GM12878 (cell line): ENCODE measurements at regions not wholly inside any gene's neighbourhood (a gene's known extent, or its start where the extent isn't known, plus 50 kb on each side); places are given as distances from the start of the nearest gene placed in this dataset.

Experiments
- ATAC-seq: fragments of 200-7000 bp; cut with Tn5 transposase; 3 replicates; pipeline ENCODE4 v1.9.1; 2020; ENCODE audit warnings: mild to moderate bottlenecking, moderate library complexity
- BruUV-seq: library from RNA; stranded (reverse); fragments of 400-500 nt; replicated peaks from 2 replicates; lab custom pipeline; 2021; lab: Mats Ljungman, UMichigan
- CTCF ChIA-PET: fragments of 300-600 bp; sonication (Branson Sonifier 250); formaldehyde crosslinking; extraction: SDS; loops from one replicate; lab custom pipeline; 2021; ENCODE audit warnings: inconsistent platforms; lab: Yijun Ruan, JAX
- POLR2A ChIA-PET: fragments of 350-600 bp; formaldehyde crosslinking; extraction: SDS; loops from one replicate; lab custom pipeline; 2021; ENCODE audit warnings: inconsistent platforms; lab: Charles Lee
- RAD21 ChIA-PET: fragments of 300-600 bp; sonication (Branson Sonifier 250); formaldehyde crosslinking; loops from one replicate; lab custom pipeline; 2023; ENCODE audit warnings: antibody characterized with exemption; ENCODE audit not compliant: unreplicated experiment; lab: Charles Lee
- SMC1A ChIA-PET: fragments of 300-600 bp; sonication (Branson Sonifier 250); formaldehyde crosslinking; loops from one replicate; lab custom pipeline; 2023; ENCODE audit not compliant: unreplicated experiment, uncharacterized antibody; lab: Charles Lee
- DNase-seq: peaks from one replicate; pipeline ENCODE4 v3.0.0-alpha.2; 2011; ENCODE audit warnings: low read depth, low spot score
- FAIRE-seq: peaks from 3 replicates; lab custom pipeline; 2011; peaks lifted over from hg19 to GRCh38; lab: Jason Lieb, UNC
- H2AFZ ChIP-seq: 2 replicates; pipeline ENCODE4 v1.6.0; 2011; ENCODE audit warnings: low read depth, low read length, control low read depth; ENCODE audit not compliant: control insufficient read depth
- H3K27ac ChIP-seq: 2 replicates; pipeline ENCODE4 v1.5.1; 2011; ENCODE audit warnings: control low read depth; ENCODE audit not compliant: control insufficient read depth, insufficient read depth
- H3K27me3 ChIP-seq, 2 experiments: replicated peaks in 1 of 2; 2 replicates each; pipeline versions ENCODE4 v1.6.0 to v1.6.1; 2011; ENCODE audit warnings: low read length in 1 of 2; ENCODE audit not compliant: control insufficient read depth in 2 of 2, insufficient read depth in 2 of 2
- H3K36me3 ChIP-seq, 2 experiments: 2 replicates each; pipeline ENCODE4 v1.5.1; 2011; ENCODE audit warnings: low read length in 1 of 2; ENCODE audit not compliant: control insufficient read depth in 2 of 2, insufficient read depth in 2 of 2
- H3K4me1 ChIP-seq: 2 replicates; pipeline ENCODE4 v1.6.1; 2011; ENCODE audit warnings: mild to moderate bottlenecking, low read length, moderate library complexity, mixed read lengths; ENCODE audit not compliant: control insufficient read depth, insufficient read depth
- H3K4me2 ChIP-seq: 2 replicates; pipeline ENCODE4 v1.6.0; 2011; ENCODE audit warnings: control low read depth; ENCODE audit not compliant: control insufficient read depth, insufficient read depth
- H3K4me3 ChIP-seq: fragments of 200-600 bp; sonication (generic); 2 replicates; pipeline ENCODE4 v1.5.1; 2016
- H3K79me2 ChIP-seq: 2 replicates; pipeline ENCODE4 v1.6.0; 2011; ENCODE audit warnings: low read length; ENCODE audit not compliant: control insufficient read depth, insufficient read depth
- H3K9ac ChIP-seq: 2 replicates; pipeline ENCODE4 v1.8.0; 2011; ENCODE audit warnings: low read length, control low read depth, mixed read lengths; ENCODE audit not compliant: control insufficient read depth, insufficient read depth
- H3K9me3 ChIP-seq: replicated peaks from 3 replicates; pipeline ENCODE4 v1.5.1; 2011; ENCODE audit warnings: mild to moderate bottlenecking, low read length; ENCODE audit not compliant: control insufficient read depth, insufficient read depth
- H4K20me1 ChIP-seq: 2 replicates; pipeline ENCODE4 v1.6.0; 2011; ENCODE audit not compliant: control insufficient read depth, insufficient read depth
- BCL3 ChIP-seq: IDR thresholded peaks from 2 replicates; pipeline ENCODE4 v1.6.1; 2011; ENCODE audit warnings: borderline replicate concordance, low read depth, mild to moderate bottlenecking, moderate library complexity, low read length; ENCODE audit not compliant: insufficient read depth, poor library complexity, severe bottlenecking
- EED ChIP-seq: sonication (generic); IDR thresholded peaks from 2 replicates; pipeline ENCODE4 v1.6.1; 2016; ENCODE audit warnings: antibody characterized with exemption, low read depth
- HDAC6 ChIP-seq: fragments of 200-600 bp; sonication (generic); IDR thresholded peaks from one replicate; pipeline ENCODE4 v1.8.0; 2017; ENCODE audit warnings: antibody characterized with exemption; ENCODE audit not compliant: unreplicated experiment
- MLLT1 ChIP-seq: fragments of 450-650 bp; IDR thresholded peaks from 2 replicates; pipeline ENCODE4 v1.6.1; 2016; ENCODE audit warnings: mild to moderate bottlenecking
- NKRF ChIP-seq: fragments of 450-650 bp; conservative IDR thresholded peaks from 2 replicates; pipeline ENCODE4 v1.6.1; 2017; ENCODE audit warnings: mild to moderate bottlenecking, moderate library complexity
- POLR2A ChIP-seq: IDR thresholded peaks from 2 replicates; pipeline ENCODE4 v1.6.1; 2011; ENCODE audit warnings: low read depth, mild to moderate bottlenecking, low read length
- WGBS: methylation state at CpG from one replicate; pipeline ENCODE4 v1.1.6; 2016; ENCODE audit warnings: low lambda C conversion rate; ENCODE audit not compliant: insufficient replicate concordance, insufficient coverage; ENCODE audit errors: missing lambda C conversion rate; 5-methylcytosine and 5-hydroxymethylcytosine counted together
- in situ Hi-C: fragments of 300-500 bp; cut with MboI; formaldehyde crosslinking; loops from 9 replicates; pipeline ENCODE4 v1.14.3; 2018; ENCODE audit warnings: mixed read lengths
- intact Hi-C: fragments of 100-400 bp; cut with micrococcal nuclease; formaldehyde crosslinking; loops from one replicate; pipeline ENCODE4 v1.14.2; 2022; ENCODE audit not compliant: unreplicated experiment

GRCh38 chr4:12172198-12172973 is 743.7 kb upstream of the HS3ST1 start:
- CTCF ChIA-PET = no interaction called here
- WGBS = 5% methylated on average over 3 of the region's 3 CpGs
- RAD21 ChIA-PET = no interaction called here
- DNase-seq (no peak), ATAC-seq (no peak), FAIRE-seq (no peak)
- Histone ChIP-seq H3K9me3 (no peaks in the 10 kb centered on the region), H3K36me3 (no peaks in the 10 kb centered on the region), H3K27ac (no peak overlapping the region), H3K4me1 (no peaks in the 10 kb centered on the region), H3K27me3 (no peaks in the 10 kb centered on the region), H3K9ac (no peak overlapping the region), H4K20me1 (no peaks in the 10 kb centered on the region), H3K79me2 (no peaks in the 10 kb centered on the region), H3K4me3 (no peak overlapping the region), H3K4me2 (no peak overlapping the region), H2AFZ (no peak overlapping the region)
- intact Hi-C loops (no loop called here), in situ Hi-C loops (no loop called here)
- BruUV-seq = no TSS peak
- POLR2A ChIA-PET = no interaction called here
- TF ChIP-seq POLR2A = no peak
- TF ChIP-seq EED = no peak
- TF ChIP-seq BCL3 = no peak
- no peak for TF ChIP-seq NKRF
- TF ChIP-seq HDAC6 = no peak
- no peak for TF ChIP-seq MLLT1
- SMC1A ChIA-PET = no interaction called here
